ENCODE measurements at regions not wholly inside any gene's neighbourhood (a gene's known extent, or its start where the extent isn't known, plus 50 kb on each side); places are given as distances from the start of the nearest gene placed in this dataset.

GRCh38 chr13:26838821-26839220 lies 78.2 kb upstream of the GPR12 start:
- no peak overlapping the region for H3K9ac ChIP-seq (ENCODE audit: insufficient read length, low read depth)
- H3K4me3 ChIP-seq (ENCODE audit: insufficient read length, low read depth) = no peak overlapping the region
- no peak for TF ChIP-seq SUZ12 (IDR thresholded peaks at IDR 0.05; ENCODE audit: extremely low read depth, insufficient read depth, insufficient read length)
- TF ChIP-seq YY1 (IDR thresholded peaks at IDR 0.05; ENCODE audit: insufficient read depth, insufficient read length) = no peak
- no peak for TF ChIP-seq ZNF274 (IDR thresholded peaks at IDR 0.05; ENCODE audit: low read depth, low read length)
- H3K9me3 ChIP-seq (ENCODE audit: insufficient read depth, low read length) = peaks cover 5% of the 10 kb centered on the region; the same call in 1 of the 2 replicates
- H3K27me3 ChIP-seq (ENCODE audit: insufficient read depth, insufficient read length) = no peaks in the 10 kb centered on the region
- no peaks in the 10 kb centered on the region for H3K36me3 ChIP-seq (ENCODE audit: insufficient read depth, insufficient read length, low read length)
- no peaks in the 10 kb centered on the region for H3K4me1 ChIP-seq (ENCODE audit: insufficient read depth, insufficient read length)
- no peak for DNase-seq (ENCODE audit: low read depth, low spot score)

GRCh38 chr13:26837997-26838396 lies 77.4 kb upstream of the GPR12 start:
- no peak for DNase-seq (ENCODE audit: low read depth, low spot score)
- Histone ChIP-seq H3K36me3 (ENCODE audit: insufficient read depth, insufficient read length, low read length) (no peaks in the 10 kb centered on the region), H3K4me3 (ENCODE audit: insufficient read length, low read depth) (no peak overlapping the region), H3K4me1 (ENCODE audit: insufficient read depth, insufficient read length) (no peaks in the 10 kb centered on the region), H3K27me3 (ENCODE audit: insufficient read depth, insufficient read length) (no peaks in the 10 kb centered on the region), H3K9ac (ENCODE audit: insufficient read length, low read depth) (no peak overlapping the region), H3K9me3 (ENCODE audit: insufficient read depth, low read length) (peaks cover 5% of the 10 kb centered on the region; the same call in 1 of the 2 replicates)
- TF ChIP-seq YY1 (IDR thresholded peaks at IDR 0.05; ENCODE audit: insufficient read depth, insufficient read length) (no peak), ZNF274 (IDR thresholded peaks at IDR 0.05; ENCODE audit: low read depth, low read length) (no peak), SUZ12 (IDR thresholded peaks at IDR 0.05; ENCODE audit: extremely low read depth, insufficient read depth, insufficient read length) (no peak)

- peaks cover 5% of the 10 kb centered on the region; the same call in 1 of the 2 replicates for H3K9me3 ChIP-seq (ENCODE audit: insufficient read depth, low read length)
- H3K27me3 ChIP-seq (ENCODE audit: insufficient read depth, insufficient read length) = no peaks in the 10 kb centered on the region
- H3K9ac ChIP-seq (ENCODE audit: insufficient read length, low read depth) = no peak overlapping the region
- no peak overlapping the region for H3K4me3 ChIP-seq (ENCODE audit: insufficient read length, low read depth)
- TF ChIP-seq SUZ12 (IDR thresholded peaks at IDR 0.05; ENCODE audit: extremely low read depth, insufficient read depth, insufficient read length) (no peak), ZNF274 (IDR thresholded peaks at IDR 0.05; ENCODE audit: low read depth, low read length) (no peak)
- H3K4me1 ChIP-seq (ENCODE audit: insufficient read depth, insufficient read length) = no peaks in the 10 kb centered on the region
- no peaks in the 10 kb centered on the region for H3K36me3 ChIP-seq (ENCODE audit: insufficient read depth, insufficient read length, low read length)
- no peak for DNase-seq (ENCODE audit: low read depth, low spot score)
These were observed 76.5 kb upstream of the GPR12 start for GRCh38 chr13:26837102-26837501.

- H3K9me3 ChIP-seq (ENCODE audit: insufficient read depth, low read length) = peaks cover 5% of the 10 kb centered on the region; the same call in 1 of the 2 replicates
- TF ChIP-seq ZNF274 (IDR thresholded peaks at IDR 0.05; ENCODE audit: low read depth, low read length) (no peak), SUZ12 (IDR thresholded peaks at IDR 0.05; ENCODE audit: extremely low read depth, insufficient read depth, insufficient read length) (no peak), YY1 (IDR thresholded peaks at IDR 0.05; ENCODE audit: insufficient read depth, insufficient read length) (no peak)
- H3K27me3 ChIP-seq (ENCODE audit: insufficient read depth, insufficient read length) = no peaks in the 10 kb centered on the region
- H3K4me1 ChIP-seq (ENCODE audit: insufficient read depth, insufficient read length) = no peaks in the 10 kb centered on the region
- DNase-seq (ENCODE audit: low read depth, low spot score) = no peak
- no peak overlapping the region for H3K4me3 ChIP-seq (ENCODE audit: insufficient read length, low read depth)
- H3K9ac ChIP-seq (ENCODE audit: insufficient read length, low read depth) = no peak overlapping the region
- no peaks in the 10 kb centered on the region for H3K36me3 ChIP-seq (ENCODE audit: insufficient read depth, insufficient read length, low read length)
These were observed 76.0 kb upstream of the GPR12 start for GRCh38 chr13:26836626-26837025.

- no peaks in the 10 kb centered on the region for H3K4me1 ChIP-seq (ENCODE audit: insufficient read depth, insufficient read length)
- H3K9me3 ChIP-seq (ENCODE audit: insufficient read depth, low read length) = peaks cover 5% of the 10 kb centered on the region; the same call in 1 of the 2 replicates
- no peak for DNase-seq (ENCODE audit: low read depth, low spot score)
- no peak overlapping the region for H3K4me3 ChIP-seq (ENCODE audit: insufficient read length, low read depth)
- H3K27me3 ChIP-seq (ENCODE audit: insufficient read depth, insufficient read length) = no peaks in the 10 kb centered on the region
- no peaks in the 10 kb centered on the region for H3K36me3 ChIP-seq (ENCODE audit: insufficient read depth, insufficient read length, low read length)
- H3K9ac ChIP-seq (ENCODE audit: insufficient read length, low read depth) = no peak overlapping the region
- no peak for TF ChIP-seq ZNF274 (IDR thresholded peaks at IDR 0.05; ENCODE audit: low read depth, low read length)
These were observed 74.1 kb upstream of the GPR12 start for GRCh38 chr13:26834646-26835045.

GRCh38 chr13:26831336-26831908 lies 70.8 kb upstream of the GPR12 start:
- no peaks in the 10 kb centered on the region for H3K4me1 ChIP-seq (ENCODE audit: insufficient read depth, insufficient read length)
- no peak for DNase-seq (ENCODE audit: low read depth, low spot score)
- H3K4me3 ChIP-seq (ENCODE audit: insufficient read length, low read depth) = no peak overlapping the region
- no peak overlapping the region for H3K9ac ChIP-seq (ENCODE audit: insufficient read length, low read depth)
- TF ChIP-seq SUZ12 (IDR thresholded peaks at IDR 0.05; ENCODE audit: extremely low read depth, insufficient read depth, insufficient read length) (no peak), YY1 (IDR thresholded peaks at IDR 0.05; ENCODE audit: insufficient read depth, insufficient read length) (no peak), ZNF274 (IDR thresholded peaks at IDR 0.05; ENCODE audit: low read depth, low read length) (no peak)
- peaks cover 5% of the 10 kb centered on the region; the same call in 1 of the 2 replicates for H3K9me3 ChIP-seq (ENCODE audit: insufficient read depth, low read length)
- no peaks in the 10 kb centered on the region for H3K36me3 ChIP-seq (ENCODE audit: insufficient read depth, insufficient read length, low read length)
- no peaks in the 10 kb centered on the region for H3K27me3 ChIP-seq (ENCODE audit: insufficient read depth, insufficient read length)

GRCh38 chr13:26829716-26830115 lies 69.1 kb upstream of the GPR12 start:
- TF ChIP-seq ZNF274 (IDR thresholded peaks at IDR 0.05; ENCODE audit: low read depth, low read length) = no peak
- no peak for TF ChIP-seq SUZ12 (IDR thresholded peaks at IDR 0.05; ENCODE audit: extremely low read depth, insufficient read depth, insufficient read length)
- TF ChIP-seq YY1 (IDR thresholded peaks at IDR 0.05; ENCODE audit: insufficient read depth, insufficient read length) = no peak
- Histone ChIP-seq H3K27me3 (ENCODE audit: insufficient read depth, insufficient read length) (no peaks in the 10 kb centered on the region), H3K9ac (ENCODE audit: insufficient read length, low read depth) (no peak overlapping the region), H3K36me3 (ENCODE audit: insufficient read depth, insufficient read length, low read length) (no peaks in the 10 kb centered on the region), H3K9me3 (ENCODE audit: insufficient read depth, low read length) (no peaks in the 10 kb centered on the region), H3K4me3 (ENCODE audit: insufficient read length, low read depth) (no peak overlapping the region), H3K4me1 (ENCODE audit: insufficient read depth, insufficient read length) (no peaks in the 10 kb centered on the region)
- DNase-seq (ENCODE audit: low read depth, low spot score) = no peak
